Upper lobe of left lung (tissue), 4 donors: ENCODE measurements at regions not wholly inside any gene's neighbourhood (a gene's known extent, or its start where the extent isn't known, plus 50 kb on each side); places are given as distances from the start of the nearest gene placed in this dataset.

Source experiments
- EP300 ChIP-seq, 4 donors: sonication (generic); formaldehyde crosslinking; IDR thresholded peaks; one replicate each; pipeline ENCODE4 v1.5.1; 2017; ENCODE audit warnings: antibody characterized with exemption in 4 of 4, control low read depth in 2 of 4
- POLR2A ChIP-seq, 4 donors: fragments of 450-650 bp; IDR thresholded peaks; one replicate each; pipeline ENCODE4 v1.5.1; 2016 to 2017; ENCODE audit warnings: antibody characterized with exemption in 4 of 4, mild to moderate bottlenecking in 2 of 4
- POLR2AphosphoS5 ChIP-seq, 2 donors: sonication (generic); formaldehyde crosslinking; IDR thresholded peaks; one replicate each; pipeline ENCODE4 v1.5.1; 2017; ENCODE audit warnings: antibody characterized with exemption in 2 of 2
- TF ChIP-seq, protein P1 (sequence below), 6 experiments: fragments of 450-650 bp in 4 of 6; fragments of 200-600 bp in 2 of 6; sonication (generic) in 2 of 6; IDR thresholded peaks; one replicate each; pipeline ENCODE4 v1.5.1; 2016 to 2019; ENCODE audit warnings: antibody characterized with exemption in 6 of 6

DNA sequence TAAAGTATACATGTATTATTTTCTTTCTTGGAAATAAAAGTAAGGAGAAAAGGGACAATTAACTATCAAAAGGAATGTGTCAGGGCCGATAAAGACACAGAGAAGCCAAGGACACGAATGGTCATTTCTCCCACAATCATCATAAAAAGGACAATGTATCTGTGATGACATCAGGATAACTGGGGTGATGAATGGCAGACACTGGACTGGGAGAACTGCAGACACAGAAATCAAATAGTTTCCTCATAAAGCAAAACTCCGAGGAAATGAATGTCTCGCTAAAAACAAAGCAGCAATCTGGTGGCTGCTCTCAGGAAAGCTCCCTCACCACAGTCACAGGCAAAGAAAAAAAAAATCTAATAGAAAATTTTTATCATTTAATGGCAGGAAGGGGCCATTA lies 69.3 kb upstream of the NPY start:
- TF ChIP-seq POLR2A (IDR thresholded peaks at IDR 0.05) (no peak), POLR2AphosphoS5 (IDR thresholded peaks at IDR 0.05) (no peak), EP300 (IDR thresholded peaks at IDR 0.05) (no peak)
- TF ChIP-seq, protein P1, sequence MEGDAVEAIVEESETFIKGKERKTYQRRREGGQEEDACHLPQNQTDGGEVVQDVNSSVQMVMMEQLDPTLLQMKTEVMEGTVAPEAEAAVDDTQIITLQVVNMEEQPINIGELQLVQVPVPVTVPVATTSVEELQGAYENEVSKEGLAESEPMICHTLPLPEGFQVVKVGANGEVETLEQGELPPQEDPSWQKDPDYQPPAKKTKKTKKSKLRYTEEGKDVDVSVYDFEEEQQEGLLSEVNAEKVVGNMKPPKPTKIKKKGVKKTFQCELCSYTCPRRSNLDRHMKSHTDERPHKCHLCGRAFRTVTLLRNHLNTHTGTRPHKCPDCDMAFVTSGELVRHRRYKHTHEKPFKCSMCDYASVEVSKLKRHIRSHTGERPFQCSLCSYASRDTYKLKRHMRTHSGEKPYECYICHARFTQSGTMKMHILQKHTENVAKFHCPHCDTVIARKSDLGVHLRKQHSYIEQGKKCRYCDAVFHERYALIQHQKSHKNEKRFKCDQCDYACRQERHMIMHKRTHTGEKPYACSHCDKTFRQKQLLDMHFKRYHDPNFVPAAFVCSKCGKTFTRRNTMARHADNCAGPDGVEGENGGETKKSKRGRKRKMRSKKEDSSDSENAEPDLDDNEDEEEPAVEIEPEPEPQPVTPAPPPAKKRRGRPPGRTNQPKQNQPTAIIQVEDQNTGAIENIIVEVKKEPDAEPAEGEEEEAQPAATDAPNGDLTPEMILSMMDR (IDR thresholded peaks at IDR 0.05): no peak
